HG03175 (cell line): ENCODE measurements at regions not wholly inside any gene's neighbourhood (a gene's known extent, or its start where the extent isn't known, plus 50 kb on each side); places are given as distances from the start of the nearest gene placed in this dataset.
"Not testable (repeated sequence)": the region's sequence is repeated elsewhere in the genome, so short reads cannot be mapped to it uniquely, and the experiment has no call there.

Source experiments
- ATAC-seq: cut with Tn5 transposase; IDR thresholded peaks from one replicate; pipeline ENCODE4 v1.9.1; 2021; ENCODE audit warnings: mild to moderate bottlenecking, moderate library complexity; ENCODE audit not compliant: unreplicated experiment

DNA sequence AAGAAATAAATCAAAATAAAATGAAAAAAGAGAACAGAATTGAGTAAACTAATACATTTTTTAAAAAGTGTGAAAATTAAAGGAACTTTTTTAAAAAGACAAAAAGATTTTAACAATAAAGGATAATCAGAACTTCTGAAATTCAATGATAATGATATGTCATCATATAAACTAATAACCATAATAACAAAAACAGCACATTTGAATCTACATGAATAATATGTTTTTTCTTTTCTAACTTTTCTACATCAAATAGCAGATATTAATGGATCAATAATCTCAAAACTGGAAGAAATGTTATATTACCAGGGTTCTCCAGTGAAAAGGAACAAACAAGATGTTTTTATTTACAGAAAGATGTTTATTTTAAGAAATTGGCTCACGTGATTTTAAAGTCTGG, 903.3 kb upstream of the MIR17HG start:
- no peak for ATAC-seq

GRCh38 chr13:90445179-90445578, 902.3 kb upstream of the MIR17HG start:
- ATAC-seq, result no peak

DNA sequence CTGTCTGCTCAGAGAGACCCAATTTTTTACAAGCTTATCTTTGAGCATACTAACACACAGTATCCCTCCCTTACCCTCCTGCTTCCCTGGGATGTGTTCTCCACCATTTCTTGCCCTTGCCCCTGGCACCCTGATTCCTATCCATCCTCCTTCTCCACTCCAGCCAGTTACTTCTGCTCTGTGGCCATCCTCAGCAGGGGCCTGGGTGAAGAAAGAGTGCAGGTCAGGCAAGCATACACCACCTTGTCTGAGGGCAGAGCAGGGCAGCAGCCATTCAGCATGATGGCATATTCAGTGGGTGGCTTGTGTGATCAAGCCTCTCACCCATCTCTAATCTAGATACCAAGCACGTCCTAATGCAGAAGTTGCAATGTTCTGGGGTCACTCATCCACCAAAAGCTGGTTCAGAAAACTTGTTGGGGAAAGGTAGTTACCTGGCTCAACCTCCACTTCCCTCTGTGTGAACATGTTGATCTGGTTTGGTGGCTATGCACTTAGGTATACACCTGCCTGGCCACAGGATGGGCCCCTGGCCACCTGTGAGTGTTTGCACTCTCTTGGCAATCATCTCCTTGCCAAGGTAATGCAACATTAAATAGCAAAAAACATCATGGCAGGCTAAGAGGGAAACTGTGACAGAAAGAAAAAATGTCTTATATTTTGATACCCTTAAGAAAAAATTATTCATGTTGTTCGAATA, 900.3 kb upstream of the MIR17HG start:
- no peak for ATAC-seq

DNA sequence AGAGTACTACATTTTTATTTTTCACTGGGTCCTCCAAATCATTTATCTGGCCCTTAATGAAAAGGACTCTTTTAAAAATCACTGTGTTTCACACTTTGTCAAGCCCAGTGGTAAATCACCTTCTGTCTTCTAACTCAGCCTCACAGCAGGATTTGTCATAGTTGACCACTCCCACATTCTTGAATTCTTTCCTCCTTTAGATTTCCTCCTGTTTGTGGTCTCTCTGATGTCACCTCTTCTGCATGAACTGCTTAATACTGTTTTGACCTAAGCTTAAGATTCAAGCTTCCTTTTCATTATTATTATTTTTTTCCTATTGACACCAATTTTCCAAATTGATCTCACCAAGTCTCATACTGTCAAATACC, 899.8 kb upstream of the MIR17HG start:
- no peak for ATAC-seq

- ATAC-seq, result no peak
Observed at GRCh38 chr13:90448466-90449037, 898.9 kb upstream of the MIR17HG start.

GRCh38 chr13:90453342-90453741, 894.1 kb upstream of the MIR17HG start:
- ATAC-seq, result no peak

DNA sequence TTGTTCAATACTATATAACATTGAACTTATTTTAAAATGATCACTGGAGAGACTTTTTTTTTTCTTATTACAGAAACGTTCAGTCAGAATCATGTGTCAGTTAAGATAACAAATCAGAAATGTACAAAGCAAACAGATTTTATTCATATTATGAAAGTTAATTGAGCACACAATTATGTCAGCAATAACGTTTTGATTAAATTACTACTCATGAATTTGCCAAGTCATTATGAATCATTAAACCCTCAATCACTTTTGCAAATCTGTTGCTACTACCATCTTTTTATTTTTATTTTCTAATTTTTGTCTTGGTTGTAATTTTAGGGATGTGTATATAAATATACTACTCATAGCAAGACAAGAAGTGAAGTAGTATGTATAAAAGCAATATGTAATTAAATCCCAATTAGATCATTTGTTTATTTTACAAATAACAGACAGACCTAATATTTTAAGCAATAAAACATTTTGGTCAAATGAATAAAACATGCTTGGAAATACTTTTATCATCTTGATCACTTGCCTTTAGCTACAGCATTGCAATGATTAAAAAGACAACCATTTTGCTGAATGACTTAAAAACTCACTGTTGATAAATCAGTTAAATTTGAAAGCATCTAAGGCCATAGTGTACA, 893.4 kb upstream of the MIR17HG start:
- no peak for ATAC-seq

GRCh38 chr13:90455067-90455466, 892.4 kb upstream of the MIR17HG start:
- ATAC-seq, result no peak

- no peak for ATAC-seq
Observed at GRCh38 chr13:90455823-90456222, 891.7 kb upstream of the MIR17HG start.

- no peak for ATAC-seq
Observed at GRCh38 chr13:90461398-90461797, 886.1 kb upstream of the MIR17HG start.

GRCh38 chr13:90477216-90477615, 870.3 kb upstream of the MIR17HG start:
- no peak for ATAC-seq

GRCh38 chr13:90483906-90484305, 863.6 kb upstream of the MIR17HG start:
- ATAC-seq, result no peak

- ATAC-seq, result no peak
Observed at GRCh38 chr13:90485436-90485835, 862.1 kb upstream of the MIR17HG start.

GRCh38 chr13:90492872-90493271, 854.6 kb upstream of the MIR17HG start:
- no peak for ATAC-seq

DNA sequence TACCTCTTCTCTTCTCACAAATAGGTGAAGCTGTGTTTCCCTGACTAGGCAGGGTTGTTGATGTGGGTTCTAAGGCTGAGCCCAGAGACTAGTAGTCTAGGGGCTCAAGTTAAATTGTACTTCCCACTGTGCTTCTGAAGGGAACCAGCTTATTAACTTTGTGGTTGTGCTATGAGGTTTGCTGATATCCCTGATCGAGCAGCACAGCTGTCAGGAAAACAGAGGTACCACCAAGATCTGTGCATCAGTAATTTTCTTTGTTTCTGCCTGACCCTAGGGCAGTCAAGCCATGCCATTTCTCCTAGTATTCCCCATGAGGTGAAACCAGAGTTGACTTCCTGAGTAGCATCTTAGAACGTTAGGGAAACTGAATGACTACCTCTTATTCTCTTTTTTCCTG, 853.8 kb upstream of the MIR17HG start:
- no peak for ATAC-seq

- not testable (repeated sequence) for ATAC-seq
Observed at GRCh38 chr13:90494849-90495248, 852.6 kb upstream of the MIR17HG start.

DNA sequence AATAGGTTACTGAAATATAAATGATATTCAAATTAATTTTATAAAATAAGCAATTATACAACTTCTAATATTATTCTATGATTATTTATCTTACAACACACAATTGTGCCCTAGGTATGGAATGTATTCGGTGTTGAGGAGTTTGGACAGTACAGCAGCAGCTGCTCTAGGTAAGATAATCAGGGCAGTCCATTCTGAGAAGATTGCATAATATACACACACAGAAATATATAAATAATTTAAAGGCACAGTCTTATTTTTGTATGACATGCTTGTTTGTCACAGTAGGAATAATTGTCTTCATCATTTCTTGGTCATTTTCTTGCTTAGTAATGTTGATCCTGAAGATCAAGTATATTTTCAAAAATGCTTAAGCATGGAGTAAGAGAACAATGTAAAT, 849.4 kb upstream of the MIR17HG start:
- ATAC-seq, result no peak

GRCh38 chr13:90498816-90499215, 848.7 kb upstream of the MIR17HG start:
- ATAC-seq, result no peak

DNA sequence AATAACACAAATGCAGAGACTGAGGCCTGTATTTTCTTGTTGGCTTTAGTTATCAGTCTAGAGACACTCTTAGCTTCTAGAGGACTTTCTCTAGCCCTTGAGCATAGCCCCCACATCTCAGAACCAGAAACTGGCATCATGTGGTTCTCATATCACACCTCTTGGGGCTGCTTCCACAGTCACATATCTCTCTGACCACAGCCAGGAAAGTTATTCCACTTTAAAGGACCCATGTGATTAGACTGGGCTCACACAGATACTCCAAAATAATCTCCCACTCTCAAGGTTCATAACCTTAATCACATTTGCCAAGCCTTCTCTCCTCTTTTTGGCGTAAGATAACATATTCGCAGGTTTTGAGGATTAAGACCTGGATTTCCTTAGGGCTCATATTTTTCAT, 846.9 kb upstream of the MIR17HG start:
- ATAC-seq, result no peak

DNA sequence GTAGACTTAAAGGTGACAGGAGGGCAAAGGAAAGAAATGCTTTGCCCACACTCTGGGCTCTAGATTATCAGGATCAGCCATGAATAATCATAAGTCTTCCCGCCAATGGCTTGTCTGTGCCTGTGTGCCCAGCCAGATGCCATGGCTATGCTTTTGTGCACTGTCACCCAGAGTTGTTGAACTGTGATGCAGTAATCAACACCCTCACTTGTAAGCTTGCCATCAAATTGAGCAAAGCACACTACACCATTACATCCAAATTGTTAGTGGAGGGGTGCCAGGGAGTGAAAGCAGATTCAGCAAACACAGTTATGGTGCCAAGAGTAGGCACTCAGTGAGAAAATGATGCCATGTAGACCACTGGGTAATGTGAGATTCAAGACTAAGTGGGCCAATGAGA, 845.3 kb upstream of the MIR17HG start:
- ATAC-seq, result no peak

- ATAC-seq, result no peak
Observed at GRCh38 chr13:90502762-90503161, 844.7 kb upstream of the MIR17HG start.

GRCh38 chr13:90510319-90510718, 837.2 kb upstream of the MIR17HG start:
- ATAC-seq, result no peak

GRCh38 chr13:90511903-90512302, 835.6 kb upstream of the MIR17HG start:
- no peak for ATAC-seq
